Neuronal stem cell (in vitro differentiated cells): ENCODE measurements at regions not wholly inside any gene's neighbourhood (a gene's known extent, or its start where the extent isn't known, plus 50 kb on each side); places are given as distances from the start of the nearest gene placed in this dataset.

Source experiments
- DNase-seq: peaks from one replicate; pipeline ENCODE4 v3.0.0-alpha.2; 2013; ENCODE audit warnings: low spot score
- H2AFZ ChIP-seq: one replicate; pipeline ENCODE4 v1.6.1; 2013; ENCODE audit warnings: mild to moderate bottlenecking, low read length, inconsistent platforms
- H2AK5ac ChIP-seq: 2 replicates; pipeline ENCODE4 v1.6.1; 2013; ENCODE audit warnings: low read depth, mild to moderate bottlenecking, inconsistent platforms, low read length, moderate library complexity, mixed read lengths
- H2BK120ac ChIP-seq: 2 replicates; pipeline ENCODE4 v1.6.1; 2013; ENCODE audit warnings: low read depth, mild to moderate bottlenecking, inconsistent platforms, low read length, moderate library complexity, mixed read lengths
- H2BK12ac ChIP-seq: one replicate; pipeline ENCODE4 v1.6.1; 2013; ENCODE audit warnings: low read length, inconsistent platforms
- H2BK15ac ChIP-seq: 2 replicates; pipeline ENCODE4 v1.6.1; 2013; ENCODE audit warnings: mild to moderate bottlenecking, low read length, inconsistent platforms, mixed read lengths
- H2BK5ac ChIP-seq: one replicate; pipeline ENCODE4 v1.6.1; 2013; ENCODE audit warnings: inconsistent platforms, mild to moderate bottlenecking, low read length, moderate library complexity
- H3K14ac ChIP-seq: one replicate; pipeline ENCODE4 v1.6.1; 2013; ENCODE audit warnings: low read length, inconsistent platforms
- H3K18ac ChIP-seq: 2 replicates; pipeline ENCODE4 v1.6.1; 2013; ENCODE audit warnings: low read length, inconsistent platforms
- H3K23ac ChIP-seq: 2 replicates; pipeline ENCODE4 v1.6.1; 2013; ENCODE audit warnings: low read depth, mild to moderate bottlenecking, mixed read lengths, low read length, inconsistent platforms; ENCODE audit not compliant: poor library complexity
- H3K27ac ChIP-seq: replicated peaks from 3 replicates; pipeline ENCODE4 v1.5.1; 2013; ENCODE audit warnings: low read length, inconsistent platforms
- H3K27me3 ChIP-seq, 3 experiments: 2 replicates each; pipeline ENCODE4 v1.6.1; 2013; ENCODE audit warnings: low read length in 3 of 3, mild to moderate bottlenecking in 2 of 3, inconsistent platforms in 1 of 3, low read depth in 1 of 3, mixed read lengths in 1 of 3, moderate library complexity in 1 of 3; ENCODE audit not compliant: control insufficient read depth in 3 of 3, insufficient read depth in 3 of 3
- H3K36me3 ChIP-seq, 2 donors: replicated peaks in 1 of 2; 2 replicates each; pipeline ENCODE4 v1.6.1; 2013; ENCODE audit warnings: low read length in 2 of 2; ENCODE audit not compliant: control insufficient read depth in 2 of 2, insufficient read depth in 2 of 2
- H3K4ac ChIP-seq: 2 replicates; pipeline ENCODE4 v1.6.1; 2013; ENCODE audit warnings: inconsistent platforms, mild to moderate bottlenecking, low read length, moderate library complexity
- H3K4me1 ChIP-seq, 2 donors: 1 replicate in 1 of 2; 2 replicates in 1 of 2; pipeline ENCODE4 v1.6.1; 2013; ENCODE audit warnings: low read length in 2 of 2, low read depth in 1 of 2; ENCODE audit not compliant: control insufficient read depth in 2 of 2, insufficient read depth in 1 of 2
- H3K4me2 ChIP-seq: one replicate; pipeline ENCODE4 v1.6.1; 2013; ENCODE audit warnings: mild to moderate bottlenecking, low read length, inconsistent platforms; ENCODE audit not compliant: insufficient read depth, poor library complexity, severe bottlenecking
- H3K4me3 ChIP-seq, 2 donors: 2 replicates each; pipeline ENCODE4 v1.5.1; 2013; ENCODE audit warnings: low read length in 2 of 2, mild to moderate bottlenecking in 2 of 2, inconsistent platforms in 1 of 2, moderate library complexity in 1 of 2
- H3K79me1 ChIP-seq: one replicate; pipeline ENCODE4 v1.6.1; 2013; ENCODE audit warnings: low read depth, mild to moderate bottlenecking, inconsistent platforms, low read length, moderate library complexity
- H3K9ac ChIP-seq: one replicate; pipeline ENCODE4 v1.6.1; 2013; ENCODE audit warnings: mild to moderate bottlenecking, low read depth, low read length, inconsistent platforms; ENCODE audit not compliant: poor library complexity
- H3K9me3 ChIP-seq, 2 donors: replicated peaks in 1 of 2; 2 replicates each; pipeline versions ENCODE3 to v1.6.1; 2013; ENCODE audit warnings: low read length in 2 of 2, mild to moderate bottlenecking in 2 of 2, inconsistent platforms in 1 of 2, low read depth in 1 of 2, mixed read lengths in 1 of 2, moderate library complexity in 1 of 2; ENCODE audit not compliant: control insufficient read depth in 2 of 2, insufficient read depth in 1 of 2
- H4K8ac ChIP-seq: one replicate; pipeline ENCODE4 v1.6.1; 2013; ENCODE audit warnings: low read depth, mild to moderate bottlenecking, inconsistent platforms, low read length, moderate library complexity
- H4K91ac ChIP-seq: one replicate; pipeline ENCODE4 v1.6.1; 2013; ENCODE audit warnings: low read length, low read depth, mild to moderate bottlenecking, inconsistent platforms; ENCODE audit not compliant: poor library complexity
- WGBS, 2 donors: extraction: QIAGEN DNeasy Blood & Tissue Kit; methylation state at CpG; one replicate each; pipeline ENCODE4 v1.1.7; 2013; ENCODE audit warnings: missing lambda C conversion rate in 2 of 2, mixed read lengths in 1 of 2; ENCODE audit not compliant: insufficient read length in 2 of 2, insufficient replicate concordance in 1 of 2; ENCODE audit errors: extremely low coverage in 2 of 2; 5-methylcytosine and 5-hydroxymethylcytosine counted together

GRCh38 chr4:23956601-23957364 lies 66.9 kb upstream of the PPARGC1A start:
- H3K36me3 ChIP-seq, result no peaks in the 10 kb centered on the region
- no peak overlapping the region for H4K8ac ChIP-seq
- no peak overlapping the region for H2BK12ac ChIP-seq

DNA sequence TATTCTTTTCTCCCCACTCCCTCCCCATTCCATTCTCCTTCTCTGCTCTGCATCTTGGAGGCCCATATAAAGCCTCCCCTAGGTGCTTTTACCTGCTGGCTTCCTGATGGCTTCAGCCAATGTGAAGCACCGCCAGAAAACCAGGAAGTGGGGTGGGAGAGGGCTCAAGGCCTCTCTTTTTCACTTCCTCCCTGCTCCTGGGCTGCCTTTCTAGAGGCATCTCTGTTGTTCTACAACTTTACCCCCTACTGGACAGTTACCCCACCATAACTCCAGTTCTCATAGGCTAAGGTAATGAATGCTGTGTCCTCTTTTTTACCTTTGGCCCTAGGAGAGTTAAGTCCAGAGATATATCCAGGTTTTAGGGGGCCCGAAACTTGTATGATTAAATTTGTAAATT lies 62.4 kb upstream of the PPARGC1A start:
- no peak overlapping the region for H4K91ac ChIP-seq
- no peak overlapping the region for H3K23ac ChIP-seq
- no peak overlapping the region for H3K27ac ChIP-seq
- no CpG with 5 or more reads among the region's 2 CpGs for WGBS, 2 donors
- DNase-seq, result no peak
- no peak overlapping the region for H3K18ac ChIP-seq
- no peaks in the 10 kb centered on the region for H3K36me3 ChIP-seq
- no peak overlapping the region for H3K4me3 ChIP-seq
- no peak overlapping the region for H3K4me2 ChIP-seq
- H2AK5ac ChIP-seq, result no peak overlapping the region
- H3K9me3 ChIP-seq, result no peaks in the 10 kb centered on the region
- H3K9ac ChIP-seq, result no peak overlapping the region
- no peak overlapping the region for H3K4ac ChIP-seq
- no peak overlapping the region for H2BK120ac ChIP-seq
- H2BK15ac ChIP-seq, result no peak overlapping the region
- H4K8ac ChIP-seq, result no peak overlapping the region
- H2BK5ac ChIP-seq, result no peak overlapping the region
- H3K14ac ChIP-seq, result no peak overlapping the region
- H2AFZ ChIP-seq, result no peak overlapping the region
- H3K27me3 ChIP-seq, result no peaks in the 10 kb centered on the region
- H2BK12ac ChIP-seq, result no peak overlapping the region
- H3K79me1 ChIP-seq, result no peaks in the 10 kb centered on the region
- H3K4me1 ChIP-seq, result no peaks in the 10 kb centered on the region

More at GRCh38 chr4:23956601-23957364, 66.9 kb upstream of the PPARGC1A start:
- Histone ChIP-seq H3K27me3 (no peaks in the 10 kb centered on the region), H3K4me1 (no peaks in the 10 kb centered on the region), H3K4ac (no peak overlapping the region), H3K9me3 (no peaks in the 10 kb centered on the region), H2BK15ac (no peak overlapping the region), H3K4me3 (no peak overlapping the region), H3K18ac (no peak overlapping the region), H2AK5ac (no peak overlapping the region), H3K14ac (no peak overlapping the region), H2AFZ (no peak overlapping the region), H3K23ac (no peak overlapping the region), H4K91ac (no peak overlapping the region), H3K9ac (no peak overlapping the region), H2BK5ac (no peak overlapping the region), H3K27ac (no peak overlapping the region), H3K4me2 (no peak overlapping the region), H3K79me1 (no peaks in the 10 kb centered on the region), H2BK120ac (no peak overlapping the region)
- no CpG with 5 or more reads among the region's 4 CpGs for WGBS, 2 donors
- DNase-seq, result no peak

GRCh38 chr4:23947826-23948225 lies 58.0 kb upstream of the PPARGC1A start:
- no CpG with 5 or more reads among the region's 4 CpGs for WGBS, 2 donors
- no peaks in the 10 kb centered on the region for H3K9me3 ChIP-seq
- H3K9ac ChIP-seq, result no peak overlapping the region

GRCh38 chr4:23946299-23946698 lies 56.5 kb upstream of the PPARGC1A start:
- Histone ChIP-seq H2AK5ac (no peak overlapping the region), H2BK12ac (no peak overlapping the region), H3K4ac (no peak overlapping the region), H4K91ac (no peak overlapping the region), H3K18ac (no peak overlapping the region), H3K9me3 (no peaks in the 10 kb centered on the region), H2BK15ac (no peak overlapping the region), H2BK120ac (no peak overlapping the region), H3K4me3 (no peak overlapping the region), H3K4me2 (no peak overlapping the region), H3K9ac (no peak overlapping the region), H3K14ac (no peak overlapping the region), H3K27ac (no peak overlapping the region), H3K27me3 (no peaks in the 10 kb centered on the region), H3K79me1 (no peaks in the 10 kb centered on the region), H2BK5ac (no peak overlapping the region), H3K4me1 (peaks cover 4 to 6% of the 10 kb centered on the region in 2 donors), H3K23ac (no peak overlapping the region), H4K8ac (no peak overlapping the region), H3K36me3 (no peaks in the 10 kb centered on the region), H2AFZ (peak overlapping the region; percentile 87)
- no CpG with 5 or more reads among the region's 6 CpGs for WGBS, 2 donors
- no peak for DNase-seq

More at GRCh38 chr4:23947826-23948225, 58.0 kb upstream of the PPARGC1A start:
- Histone ChIP-seq H2BK5ac (no peak overlapping the region), H2BK12ac (no peak overlapping the region), H3K4me1 (peaks cover 4 to 6% of the 10 kb centered on the region in 2 donors), H4K91ac (no peak overlapping the region), H3K79me1 (no peaks in the 10 kb centered on the region), H2BK120ac (no peak overlapping the region), H3K27me3 (no peaks in the 10 kb centered on the region), H4K8ac (no peak overlapping the region), H2AK5ac (no peak overlapping the region), H2AFZ (peak overlapping the region; percentile 6), H3K4ac (no peak overlapping the region), H3K14ac (no peak overlapping the region), H3K23ac (no peak overlapping the region), H3K18ac (no peak overlapping the region), H3K4me3 (no peak overlapping the region), H2BK15ac (no peak overlapping the region), H3K27ac (no peak overlapping the region), H3K36me3 (no peaks in the 10 kb centered on the region), H3K4me2 (no peak overlapping the region)
- DNase-seq, result no peak
